SU-DHL-6 (cell line): ENCODE measurements at regions not wholly inside any gene's neighbourhood (a gene's known extent, or its start where the extent isn't known, plus 50 kb on each side); places are given as distances from the start of the nearest gene placed in this dataset.

ENCODE experiments used
- EZH2phosphoT487 ChIP-seq: fragments of 200-600 bp; sonication (generic), shearing (Covaris generic); conservative IDR thresholded peaks from 2 replicates; pipeline ENCODE4 v1.6.1; 2018; ENCODE audit warnings: mild to moderate bottlenecking, antibody characterized with exemption, low read length, moderate library complexity, mixed read lengths
- TF ChIP-seq, protein P1 (sequence below): fragments of 200-600 bp; sonication (generic); IDR thresholded peaks from one replicate; pipeline ENCODE4 v1.5.1; 2017; ENCODE audit warnings: antibody characterized with exemption, mild to moderate bottlenecking, low read length, moderate library complexity; ENCODE audit not compliant: insufficient read depth, poor library complexity, severe bottlenecking

DNA sequence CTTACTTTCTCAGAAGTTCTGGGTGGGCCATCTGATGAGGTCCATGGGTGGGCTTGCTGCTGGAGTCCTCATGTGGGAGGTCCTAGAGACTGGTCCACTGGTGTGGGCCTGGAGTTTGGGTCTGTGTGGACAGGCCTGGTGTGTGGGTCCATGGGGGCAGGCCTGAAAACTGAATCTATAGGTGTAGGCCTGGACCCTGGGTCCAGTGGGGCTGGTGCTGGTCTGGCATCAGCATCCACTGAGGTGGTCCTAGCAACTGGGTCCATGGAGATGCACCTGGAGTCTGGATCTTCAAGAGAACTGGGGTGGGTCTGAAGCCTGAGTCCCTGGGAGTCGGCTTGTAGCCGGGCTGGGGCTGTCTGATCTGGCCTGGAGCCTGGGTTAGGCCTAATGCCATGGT lies 253.8 kb upstream of the CCL2 start:
- TF ChIP-seq, protein P1, sequence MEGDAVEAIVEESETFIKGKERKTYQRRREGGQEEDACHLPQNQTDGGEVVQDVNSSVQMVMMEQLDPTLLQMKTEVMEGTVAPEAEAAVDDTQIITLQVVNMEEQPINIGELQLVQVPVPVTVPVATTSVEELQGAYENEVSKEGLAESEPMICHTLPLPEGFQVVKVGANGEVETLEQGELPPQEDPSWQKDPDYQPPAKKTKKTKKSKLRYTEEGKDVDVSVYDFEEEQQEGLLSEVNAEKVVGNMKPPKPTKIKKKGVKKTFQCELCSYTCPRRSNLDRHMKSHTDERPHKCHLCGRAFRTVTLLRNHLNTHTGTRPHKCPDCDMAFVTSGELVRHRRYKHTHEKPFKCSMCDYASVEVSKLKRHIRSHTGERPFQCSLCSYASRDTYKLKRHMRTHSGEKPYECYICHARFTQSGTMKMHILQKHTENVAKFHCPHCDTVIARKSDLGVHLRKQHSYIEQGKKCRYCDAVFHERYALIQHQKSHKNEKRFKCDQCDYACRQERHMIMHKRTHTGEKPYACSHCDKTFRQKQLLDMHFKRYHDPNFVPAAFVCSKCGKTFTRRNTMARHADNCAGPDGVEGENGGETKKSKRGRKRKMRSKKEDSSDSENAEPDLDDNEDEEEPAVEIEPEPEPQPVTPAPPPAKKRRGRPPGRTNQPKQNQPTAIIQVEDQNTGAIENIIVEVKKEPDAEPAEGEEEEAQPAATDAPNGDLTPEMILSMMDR: no peak
- TF ChIP-seq EZH2phosphoT487: no peak
